WTC11 (cell line): ENCODE measurements at regions not wholly inside any gene's neighbourhood (a gene's known extent, or its start where the extent isn't known, plus 50 kb on each side); places are given as distances from the start of the nearest gene placed in this dataset.
"Not testable (repeated sequence)": the region's sequence is repeated elsewhere in the genome, so short reads cannot be mapped to it uniquely, and the experiment has no call there.

ENCODE experiments used
- ATAC-seq: fragments of 200-7000 bp; cut with Tn5 transposase; 2 replicates; pipeline ENCODE4 v1.10.0; 2021; ENCODE audit warnings: mild to moderate bottlenecking, moderate library complexity
- CTCF ChIA-PET: fragments of 300-600 bp; sonication (Branson Sonifier 250); formaldehyde crosslinking; loops from one replicate; lab custom pipeline; 2021; ENCODE audit warnings: antibody characterized with exemption; lab: Charles Lee
- POLR2A ChIA-PET: fragments of 350-600 bp; sonication (Branson Sonifier 250); formaldehyde crosslinking; loops from one replicate; lab custom pipeline; 2021; ENCODE audit warnings: antibody characterized with exemption; lab: Charles Lee
- DNase-seq: peaks from one replicate; pipeline ENCODE4 v3.0.0; 2021; ENCODE audit warnings: low spot score
- H3K27ac Mint-ChIP-seq: 2 replicates; pipeline ENCODE4 v1.8.0; 2021; ENCODE audit warnings: mixed read lengths
- H3K27me3 Mint-ChIP-seq: 2 replicates; pipeline ENCODE4 v1.8.0; 2021; ENCODE audit warnings: low read depth, mild to moderate bottlenecking, moderate library complexity, mixed read lengths
- H3K36me3 Mint-ChIP-seq: 2 replicates; pipeline ENCODE4 v1.8.0; 2021; ENCODE audit warnings: mixed read lengths
- H3K4me1 Mint-ChIP-seq: 2 replicates; pipeline ENCODE4 v1.8.0; 2022; ENCODE audit warnings: mixed read lengths
- H3K4me3 Mint-ChIP-seq: 2 replicates; pipeline ENCODE4 v1.8.0; 2021; ENCODE audit warnings: mild to moderate bottlenecking, moderate library complexity, mixed read lengths
- H3K9me3 Mint-ChIP-seq: 2 replicates; pipeline ENCODE4 v1.8.0; 2021; ENCODE audit warnings: mixed read lengths
- ATF1 ChIP-seq: sonication (generic); formaldehyde crosslinking; IDR thresholded peaks from 2 replicates; pipeline ENCODE4 v1.8.1; 2023; ENCODE audit warnings: mild to moderate bottlenecking, moderate library complexity, missing genetic modification reagents
- CBFB ChIP-seq: sonication (generic); formaldehyde crosslinking; IDR thresholded peaks from 2 replicates; pipeline ENCODE4 v1.8.1; 2022; ENCODE audit warnings: mild to moderate bottlenecking, low read depth, missing genetic modification reagents
- ESRRA ChIP-seq: sonication (generic); formaldehyde crosslinking; IDR thresholded peaks from 2 replicates; pipeline ENCODE4 v1.8.1; 2022; ENCODE audit warnings: mild to moderate bottlenecking, missing genetic modification reagents, borderline replicate concordance
- FOXK1 ChIP-seq: sonication (generic); formaldehyde crosslinking; IDR thresholded peaks from 2 replicates; pipeline ENCODE4 v1.8.0; 2022; ENCODE audit warnings: mild to moderate bottlenecking, moderate library complexity, missing genetic modification reagents
- GRHL2 ChIP-seq: fragments of 250-450 bp; sonication (Bioruptor Pico); IDR thresholded peaks from 2 replicates; pipeline ENCODE4 v1.8.0; 2022; ENCODE audit warnings: mild to moderate bottlenecking, moderate library complexity; ENCODE audit not compliant: insufficient replicate concordance, severe bottlenecking
- NFE2L1 ChIP-seq: sonication (generic); formaldehyde crosslinking; IDR thresholded peaks from 2 replicates; pipeline ENCODE4 v1.8.1; 2023; ENCODE audit warnings: missing genetic modification reagents
- NFYB ChIP-seq: sonication (generic); formaldehyde crosslinking; conservative IDR thresholded peaks from 2 replicates; pipeline ENCODE4 v1.8.0; 2022; ENCODE audit warnings: low read depth, missing genetic modification reagents
- NR1H2 ChIP-seq: sonication (generic); formaldehyde crosslinking; IDR thresholded peaks from 2 replicates; pipeline ENCODE4 v1.9.0; 2021; ENCODE audit warnings: mild to moderate bottlenecking, moderate library complexity, missing genetic modification reagents
- RELA ChIP-seq: sonication (generic); formaldehyde crosslinking; IDR thresholded peaks from 2 replicates; pipeline ENCODE4 v1.8.1; 2022; ENCODE audit warnings: missing genetic modification reagents, mild to moderate bottlenecking, borderline replicate concordance
- SMAD4 ChIP-seq: sonication (generic); formaldehyde crosslinking; IDR thresholded peaks from 2 replicates; pipeline ENCODE4 v1.8.0; 2022; ENCODE audit warnings: mild to moderate bottlenecking, missing genetic modification reagents
- ZBTB21 ChIP-seq: sonication (generic); formaldehyde crosslinking; IDR thresholded peaks from 2 replicates; pipeline ENCODE4 v1.8.1; 2023; ENCODE audit warnings: mild to moderate bottlenecking, missing genetic modification reagents, borderline replicate concordance
- ZNF121 ChIP-seq: sonication (generic); formaldehyde crosslinking; IDR thresholded peaks from 2 replicates; pipeline ENCODE4 v1.8.0; 2023; ENCODE audit warnings: missing genetic modification reagents
- ZNF232 ChIP-seq: sonication (generic); formaldehyde crosslinking; IDR thresholded peaks from 2 replicates; pipeline ENCODE4 v1.8.0; 2022; ENCODE audit warnings: mild to moderate bottlenecking, missing genetic modification reagents
- ZNF416 ChIP-seq: fragments of 250-450 bp; sonication (Bioruptor Pico); IDR thresholded peaks from 2 replicates; pipeline ENCODE4 v1.9.0; 2021; ENCODE audit warnings: mild to moderate bottlenecking, inconsistent platforms
- ZNF423 ChIP-seq: fragments of 250-450 bp; sonication (Bioruptor Pico); IDR thresholded peaks from 2 replicates; pipeline ENCODE4 v2.1.2; 2022; ENCODE audit warnings: mild to moderate bottlenecking, moderate library complexity
- ZNF512 ChIP-seq: sonication (generic); formaldehyde crosslinking; IDR thresholded peaks from 2 replicates; pipeline ENCODE4 v1.8.1; 2022; ENCODE audit warnings: missing genetic modification reagents, borderline replicate concordance
- ZNF671 ChIP-seq: fragments of 250-450 bp; sonication (Bioruptor Pico); IDR thresholded peaks from 2 replicates; pipeline ENCODE4 v1.8.0; 2021; ENCODE audit warnings: mild to moderate bottlenecking
- TF ChIP-seq, protein P1 (sequence below): fragments of 250-450 bp; sonication (Bioruptor Pico); IDR thresholded peaks from 2 replicates; pipeline ENCODE4 v1.8.0; 2021; ENCODE audit warnings: mild to moderate bottlenecking
- TF ChIP-seq, protein P2 (sequence below): sonication (generic); formaldehyde crosslinking; IDR thresholded peaks from 2 replicates; pipeline ENCODE4 v1.8.0; 2022; ENCODE audit warnings: mild to moderate bottlenecking, missing genetic modification reagents
- TF ChIP-seq, protein P3 (sequence below): sonication (generic); formaldehyde crosslinking; IDR thresholded peaks from 2 replicates; pipeline ENCODE4 v1.8.0; 2023; ENCODE audit warnings: mild to moderate bottlenecking, missing genetic modification reagents

GRCh38 chr12:89153341-89153740, 199.0 kb downstream of the DUSP6 start:
- peaks cover 32% of the 10 kb centered on the region for H3K9me3 Mint-ChIP-seq
- H3K27me3 Mint-ChIP-seq, result peaks cover 28% of the 10 kb centered on the region
- POLR2A ChIA-PET, result no interaction called here
- no peak for ATAC-seq
- peaks cover 24% of the 10 kb centered on the region for H3K36me3 Mint-ChIP-seq
- no peak overlapping the region for H3K4me3 Mint-ChIP-seq
- DNase-seq, result no peak
- H3K4me1 Mint-ChIP-seq, result peaks cover 26% of the 10 kb centered on the region
- no peak overlapping the region for H3K27ac Mint-ChIP-seq
- TF ChIP-seq NR1H2 (no peak), ZNF423 (CRISPR knock-in tag) (no peak), GRHL2 (no peak), SMAD4 (no peak), ESRRA (CRISPR knock-in tag) (no peak), ZBTB21 (CRISPR knock-in tag) (no peak), ZNF671 (CRISPR knock-in tag) (no peak), NFYB (CRISPR knock-in tag) (no peak), ZNF121 (CRISPR knock-in tag) (no peak)
- TF ChIP-seq, protein P1, sequence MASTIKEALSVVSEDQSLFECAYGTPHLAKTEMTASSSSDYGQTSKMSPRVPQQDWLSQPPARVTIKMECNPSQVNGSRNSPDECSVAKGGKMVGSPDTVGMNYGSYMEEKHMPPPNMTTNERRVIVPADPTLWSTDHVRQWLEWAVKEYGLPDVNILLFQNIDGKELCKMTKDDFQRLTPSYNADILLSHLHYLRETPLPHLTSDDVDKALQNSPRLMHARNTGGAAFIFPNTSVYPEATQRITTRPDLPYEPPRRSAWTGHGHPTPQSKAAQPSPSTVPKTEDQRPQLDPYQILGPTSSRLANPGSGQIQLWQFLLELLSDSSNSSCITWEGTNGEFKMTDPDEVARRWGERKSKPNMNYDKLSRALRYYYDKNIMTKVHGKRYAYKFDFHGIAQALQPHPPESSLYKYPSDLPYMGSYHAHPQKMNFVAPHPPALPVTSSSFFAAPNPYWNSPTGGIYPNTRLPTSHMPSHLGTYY, result no peak
- TF ChIP-seq, protein P2, sequence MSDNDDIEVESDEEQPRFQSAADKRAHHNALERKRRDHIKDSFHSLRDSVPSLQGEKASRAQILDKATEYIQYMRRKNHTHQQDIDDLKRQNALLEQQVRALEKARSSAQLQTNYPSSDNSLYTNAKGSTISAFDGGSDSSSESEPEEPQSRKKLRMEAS, result no peak
- TF ChIP-seq, all 79 proteins: peak for 0
- CTCF ChIA-PET, result no interaction called here

DNA sequence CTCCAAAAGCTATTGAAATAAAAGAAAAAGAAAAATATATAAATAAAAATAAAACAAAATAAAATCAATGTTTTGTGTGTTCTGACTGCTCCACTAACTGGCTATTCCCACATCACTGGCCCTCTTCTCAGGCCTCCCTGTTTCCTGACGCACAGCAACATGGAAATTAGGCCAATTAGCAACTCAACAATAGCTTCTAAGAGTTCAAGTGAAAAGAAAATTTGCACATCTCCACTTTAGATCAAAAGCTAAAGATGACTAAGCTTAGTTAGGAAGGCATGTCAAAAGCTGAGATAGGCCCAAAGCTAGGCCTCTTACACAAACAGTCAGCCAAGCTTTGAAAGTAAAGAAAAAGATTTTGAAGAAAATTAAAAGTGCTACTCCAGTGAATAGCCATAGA, 200.8 kb downstream of the DUSP6 start:
- H3K27me3 Mint-ChIP-seq, result peaks cover 22% of the 10 kb centered on the region

DNA sequence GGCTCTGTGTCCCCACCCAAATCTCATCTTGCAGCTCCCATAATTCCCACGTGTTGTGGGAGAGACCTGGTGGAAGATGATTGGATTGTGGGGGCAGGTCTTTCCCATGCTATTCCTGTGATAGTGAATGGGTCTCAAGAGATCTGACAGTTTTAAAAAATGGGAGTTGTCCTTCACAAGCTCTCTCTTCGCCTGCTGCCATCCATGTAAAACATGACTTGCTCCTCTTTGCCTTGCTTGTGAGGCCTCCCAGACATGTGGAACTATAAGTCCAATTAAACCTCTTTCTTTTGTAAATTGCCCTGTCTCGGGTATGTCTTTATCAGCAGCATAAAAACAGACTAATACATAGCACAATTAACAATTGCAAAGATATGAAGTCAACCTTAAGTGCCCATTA, 201.5 kb downstream of the DUSP6 start:
- CTCF ChIA-PET, H3K4me3 Mint-ChIP-seq, ATAC-seq, DNase-seq, H3K27ac Mint-ChIP-seq, POLR2A ChIA-PET: not testable (repeated sequence)
- H3K27me3 Mint-ChIP-seq, result peaks cover 20% of the 10 kb centered on the region
- peaks cover 12% of the 10 kb centered on the region for H3K4me1 Mint-ChIP-seq
- H3K9me3 Mint-ChIP-seq, result peaks cover 37% of the 10 kb centered on the region
- H3K36me3 Mint-ChIP-seq, result peaks cover 24% of the 10 kb centered on the region

More for the DNA sequence above, 200.8 kb downstream of the DUSP6 start:
- Mint-ChIP-seq H3K4me3 (no peak overlapping the region), H3K27ac (no peak overlapping the region), H3K4me1 (peaks cover 14% of the 10 kb centered on the region), H3K9me3 (peaks cover 37% of the 10 kb centered on the region), H3K36me3 (peaks cover 24% of the 10 kb centered on the region)
- CTCF ChIA-PET, result no interaction called here
- POLR2A ChIA-PET, result no interaction called here
- DNase-seq (no peak), ATAC-seq (0 out of 2 replicates have a peak, but pooled peaks have one; percentile 34)
- TF ChIP-seq ATF1 (no peak), NFE2L1 (CRISPR knock-in tag) (peak; percentile 38; the same call in 1 of the 2 replicates), ZNF671 (CRISPR knock-in tag) (no peak), SMAD4 (no peak), CBFB (CRISPR knock-in tag) (no peak)

DNA sequence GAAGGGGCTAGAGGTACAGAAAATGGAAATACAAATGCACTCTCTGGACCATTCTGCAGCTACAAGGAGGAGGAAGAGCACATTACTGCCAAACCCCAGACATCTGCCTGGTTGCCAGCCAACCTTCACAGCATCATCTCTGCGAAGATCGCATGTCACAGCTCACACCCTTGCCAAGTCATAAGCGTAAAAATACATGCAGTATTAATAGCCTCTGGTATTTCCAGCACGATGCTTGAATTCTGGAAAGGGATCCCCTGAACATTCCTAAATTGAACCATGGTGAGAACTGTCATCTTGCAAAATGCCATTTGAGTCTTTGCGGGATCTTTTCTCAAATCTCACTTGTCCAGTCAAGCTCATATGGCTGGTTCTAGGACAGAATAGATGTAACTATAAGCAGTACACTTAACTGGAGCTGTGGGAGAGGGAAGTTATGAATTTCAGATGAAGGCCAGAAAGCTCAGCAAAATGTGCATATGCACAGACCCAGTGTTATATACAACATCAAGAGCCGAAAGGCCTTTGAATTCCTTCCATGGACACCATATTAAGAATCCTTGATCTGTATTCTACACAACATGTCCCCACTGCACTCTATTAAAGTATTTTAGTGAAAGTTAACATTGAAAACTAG, 211.6 kb downstream of the DUSP6 start:
- H3K4me1 Mint-ChIP-seq, result peaks cover 5% of the 10 kb centered on the region; the same call in 1 of the 2 replicates
- H3K9me3 Mint-ChIP-seq, result no peaks in the 10 kb centered on the region
- no peak for DNase-seq
- POLR2A ChIA-PET, result no interaction called here
- H3K27me3 Mint-ChIP-seq, result no peaks in the 10 kb centered on the region
- no peak for ATAC-seq
- CTCF ChIA-PET, result no interaction called here
- TF ChIP-seq RELA (CRISPR knock-in tag) (no peak), ZNF232 (no peak)
- no peaks in the 10 kb centered on the region for H3K36me3 Mint-ChIP-seq
- H3K4me3 Mint-ChIP-seq, result no peak overlapping the region
- no peak overlapping the region for H3K27ac Mint-ChIP-seq

DNA sequence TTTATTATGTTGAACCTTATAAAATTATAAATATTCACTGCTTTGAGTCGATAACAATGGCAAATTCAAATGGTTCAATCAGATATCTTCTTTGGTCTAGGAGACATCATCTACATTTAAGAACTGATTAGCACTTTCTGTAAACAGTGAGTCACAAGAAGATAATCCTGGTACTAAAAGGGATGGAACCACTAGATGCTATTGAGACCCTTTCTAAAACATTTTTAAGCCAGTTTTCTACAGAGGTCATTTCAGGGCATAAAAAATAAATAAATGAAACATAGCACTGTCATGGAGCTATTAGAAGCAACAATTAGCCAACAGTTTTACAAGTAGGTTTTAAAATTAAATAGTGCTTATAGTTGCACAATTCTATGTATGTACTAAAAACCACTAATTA, 212.2 kb downstream of the DUSP6 start:
- ATAC-seq, result no peak
- POLR2A ChIA-PET, result no interaction called here
- TF ChIP-seq ZNF416 (no peak), ZBTB21 (CRISPR knock-in tag) (no peak), ZNF512 (no peak), FOXK1 (no peak)
- TF ChIP-seq, protein P3, sequence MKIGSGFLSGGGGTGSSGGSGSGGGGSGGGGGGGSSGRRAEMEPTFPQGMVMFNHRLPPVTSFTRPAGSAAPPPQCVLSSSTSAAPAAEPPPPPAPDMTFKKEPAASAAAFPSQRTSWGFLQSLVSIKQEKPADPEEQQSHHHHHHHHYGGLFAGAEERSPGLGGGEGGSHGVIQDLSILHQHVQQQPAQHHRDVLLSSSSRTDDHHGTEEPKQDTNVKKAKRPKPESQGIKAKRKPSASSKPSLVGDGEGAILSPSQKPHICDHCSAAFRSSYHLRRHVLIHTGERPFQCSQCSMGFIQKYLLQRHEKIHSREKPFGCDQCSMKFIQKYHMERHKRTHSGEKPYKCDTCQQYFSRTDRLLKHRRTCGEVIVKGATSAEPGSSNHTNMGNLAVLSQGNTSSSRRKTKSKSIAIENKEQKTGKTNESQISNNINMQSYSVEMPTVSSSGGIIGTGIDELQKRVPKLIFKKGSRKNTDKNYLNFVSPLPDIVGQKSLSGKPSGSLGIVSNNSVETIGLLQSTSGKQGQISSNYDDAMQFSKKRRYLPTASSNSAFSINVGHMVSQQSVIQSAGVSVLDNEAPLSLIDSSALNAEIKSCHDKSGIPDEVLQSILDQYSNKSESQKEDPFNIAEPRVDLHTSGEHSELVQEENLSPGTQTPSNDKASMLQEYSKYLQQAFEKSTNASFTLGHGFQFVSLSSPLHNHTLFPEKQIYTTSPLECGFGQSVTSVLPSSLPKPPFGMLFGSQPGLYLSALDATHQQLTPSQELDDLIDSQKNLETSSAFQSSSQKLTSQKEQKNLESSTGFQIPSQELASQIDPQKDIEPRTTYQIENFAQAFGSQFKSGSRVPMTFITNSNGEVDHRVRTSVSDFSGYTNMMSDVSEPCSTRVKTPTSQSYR, result no peak
- Mint-ChIP-seq H3K4me1 (peaks cover 5% of the 10 kb centered on the region; the same call in 1 of the 2 replicates), H3K36me3 (no peaks in the 10 kb centered on the region), H3K27ac (no peak overlapping the region), H3K27me3 (no peaks in the 10 kb centered on the region), H3K4me3 (no peak overlapping the region), H3K9me3 (no peaks in the 10 kb centered on the region)
- CTCF ChIA-PET, result no interaction called here
- no peak for DNase-seq
